ENCODE measurements at regions not wholly inside any gene's neighbourhood (a gene's known extent, or its start where the extent isn't known, plus 50 kb on each side); places are given as distances from the start of the nearest gene placed in this dataset.

DNA sequence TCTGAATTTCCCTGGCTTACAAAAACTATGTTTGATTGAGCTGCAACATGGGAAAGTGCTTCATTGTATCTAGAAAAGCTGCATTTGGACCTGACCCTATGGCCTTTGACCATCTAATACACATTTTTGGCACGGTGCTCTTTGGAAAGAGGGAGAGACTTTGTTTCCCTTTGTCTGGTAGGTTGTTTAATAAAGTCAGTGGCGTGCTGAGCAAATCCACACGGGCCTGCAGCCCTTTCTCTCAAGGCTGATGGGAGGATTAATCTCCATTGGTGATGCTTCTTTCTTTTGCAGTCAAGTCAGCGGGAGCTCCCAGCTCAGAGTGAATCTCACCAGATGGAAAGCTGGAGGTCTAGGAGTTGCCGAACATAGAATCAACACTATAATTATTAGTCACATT, 314.7 kb upstream of the CNR1 start:
- TF ChIP-seq, protein P1, sequence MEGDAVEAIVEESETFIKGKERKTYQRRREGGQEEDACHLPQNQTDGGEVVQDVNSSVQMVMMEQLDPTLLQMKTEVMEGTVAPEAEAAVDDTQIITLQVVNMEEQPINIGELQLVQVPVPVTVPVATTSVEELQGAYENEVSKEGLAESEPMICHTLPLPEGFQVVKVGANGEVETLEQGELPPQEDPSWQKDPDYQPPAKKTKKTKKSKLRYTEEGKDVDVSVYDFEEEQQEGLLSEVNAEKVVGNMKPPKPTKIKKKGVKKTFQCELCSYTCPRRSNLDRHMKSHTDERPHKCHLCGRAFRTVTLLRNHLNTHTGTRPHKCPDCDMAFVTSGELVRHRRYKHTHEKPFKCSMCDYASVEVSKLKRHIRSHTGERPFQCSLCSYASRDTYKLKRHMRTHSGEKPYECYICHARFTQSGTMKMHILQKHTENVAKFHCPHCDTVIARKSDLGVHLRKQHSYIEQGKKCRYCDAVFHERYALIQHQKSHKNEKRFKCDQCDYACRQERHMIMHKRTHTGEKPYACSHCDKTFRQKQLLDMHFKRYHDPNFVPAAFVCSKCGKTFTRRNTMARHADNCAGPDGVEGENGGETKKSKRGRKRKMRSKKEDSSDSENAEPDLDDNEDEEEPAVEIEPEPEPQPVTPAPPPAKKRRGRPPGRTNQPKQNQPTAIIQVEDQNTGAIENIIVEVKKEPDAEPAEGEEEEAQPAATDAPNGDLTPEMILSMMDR (IDR thresholded peaks at IDR 0.05; ENCODE audit: low read length), result no peak
- no peak for TF ChIP-seq EZH2phosphoT487 (IDR thresholded peaks at IDR 0.05; ENCODE audit: low read length)

Data from MM.1S (cell line).